ENCODE measurements at regions not wholly inside any gene's neighbourhood (a gene's known extent, or its start where the extent isn't known, plus 50 kb on each side); places are given as distances from the start of the nearest gene placed in this dataset.

DNA sequence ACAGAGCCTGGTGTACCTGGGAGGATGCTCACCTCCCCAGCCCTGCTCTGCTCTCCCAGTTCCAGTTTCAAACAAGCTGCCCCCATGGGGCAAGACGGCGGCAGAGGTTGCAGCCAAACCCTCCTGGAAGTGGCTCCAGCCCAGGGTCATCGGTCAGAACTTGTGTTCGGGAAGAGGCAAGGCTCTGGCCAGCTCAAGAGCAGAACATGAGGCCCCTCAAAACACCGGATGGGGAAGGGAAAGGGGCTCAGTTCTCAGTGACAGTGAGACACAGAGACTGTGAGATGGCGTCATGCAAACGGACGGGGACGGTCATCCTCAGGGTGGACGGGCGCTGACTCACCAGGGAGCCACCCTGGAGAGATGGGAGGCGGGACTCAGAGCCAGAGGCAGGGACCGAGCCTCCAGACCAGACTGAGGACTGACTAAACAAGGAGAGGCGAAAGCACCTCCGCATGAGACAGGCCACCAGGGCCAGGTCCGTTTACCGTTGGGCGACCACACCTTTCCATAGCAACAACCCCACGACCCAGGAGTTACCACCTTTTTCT lies 63.9 kb upstream of the GALNT9 start:
- Histone ChIP-seq H3K9me3 (ENCODE audit: control insufficient read depth, low read depth, low read length) (peaks cover 10% of the 10 kb centered on the region), H3K4me3 (ENCODE audit: control insufficient read depth in 2 of 3, extremely low read depth in 1 of 3, insufficient read depth in 2 of 3, low read depth in 1 of 3, low read length in 3 of 3) (no peak overlapping the region), H3K27ac (ENCODE audit: control insufficient read depth, insufficient read depth, low read length) (no peak overlapping the region), H3K9ac (ENCODE audit: control insufficient read depth, extremely low read depth, insufficient read depth, low read length) (no peak overlapping the region), H3K27me3 (ENCODE audit: control insufficient read depth, extremely low read depth, insufficient read depth, low read length) (peaks cover 48% of the 10 kb centered on the region), H2AFZ (ENCODE audit: control insufficient read depth, low read length) (no peak overlapping the region), H3K9me1 (ENCODE audit: control insufficient read depth, extremely low read depth, insufficient read depth, low read length) (no peaks in the 10 kb centered on the region), H3K79me2 (ENCODE audit: control insufficient read depth, insufficient read depth, low read length) (no peaks in the 10 kb centered on the region), H3K4me1 (ENCODE audit: control insufficient read depth, extremely low read depth, insufficient read depth, low read length) (no peaks in the 10 kb centered on the region), H3K4me2 (ENCODE audit: control insufficient read depth, extremely low read depth, insufficient read depth, low read depth, low read length) (no peak overlapping the region), H3K36me3 (ENCODE audit: control insufficient read depth in 2 of 2, extremely low read depth in 1 of 2, insufficient read depth in 2 of 2, low read length in 2 of 2) (no peaks in the 10 kb centered on the region), H4K20me1 (ENCODE audit: control insufficient read depth, extremely low read depth, insufficient read depth, low read length) (no peaks in the 10 kb centered on the region)
- no peak for DNase-seq (ENCODE audit: low read depth, low spot score)
- FAIRE-seq, result no peak
- TF ChIP-seq EZH2 (IDR thresholded peaks at IDR 0.05; ENCODE audit: low read length), result no peak
- TF ChIP-seq CTCF (optimal IDR thresholded peaks at IDR 0.05 in 1 of 3, IDR thresholded peaks at IDR 0.05 in 1 of 3, conservative IDR thresholded peaks at IDR 0.05 in 1 of 3; ENCODE audit: extremely low read depth in 1 of 3, insufficient read depth in 2 of 3, low read length in 3 of 3), result no peak
- dilution Hi-C loops (cut with MboI; ENCODE audit: extremely low pct_ligation_motif_present, low sequenced_read_pairs), result no loop called here

DNA sequence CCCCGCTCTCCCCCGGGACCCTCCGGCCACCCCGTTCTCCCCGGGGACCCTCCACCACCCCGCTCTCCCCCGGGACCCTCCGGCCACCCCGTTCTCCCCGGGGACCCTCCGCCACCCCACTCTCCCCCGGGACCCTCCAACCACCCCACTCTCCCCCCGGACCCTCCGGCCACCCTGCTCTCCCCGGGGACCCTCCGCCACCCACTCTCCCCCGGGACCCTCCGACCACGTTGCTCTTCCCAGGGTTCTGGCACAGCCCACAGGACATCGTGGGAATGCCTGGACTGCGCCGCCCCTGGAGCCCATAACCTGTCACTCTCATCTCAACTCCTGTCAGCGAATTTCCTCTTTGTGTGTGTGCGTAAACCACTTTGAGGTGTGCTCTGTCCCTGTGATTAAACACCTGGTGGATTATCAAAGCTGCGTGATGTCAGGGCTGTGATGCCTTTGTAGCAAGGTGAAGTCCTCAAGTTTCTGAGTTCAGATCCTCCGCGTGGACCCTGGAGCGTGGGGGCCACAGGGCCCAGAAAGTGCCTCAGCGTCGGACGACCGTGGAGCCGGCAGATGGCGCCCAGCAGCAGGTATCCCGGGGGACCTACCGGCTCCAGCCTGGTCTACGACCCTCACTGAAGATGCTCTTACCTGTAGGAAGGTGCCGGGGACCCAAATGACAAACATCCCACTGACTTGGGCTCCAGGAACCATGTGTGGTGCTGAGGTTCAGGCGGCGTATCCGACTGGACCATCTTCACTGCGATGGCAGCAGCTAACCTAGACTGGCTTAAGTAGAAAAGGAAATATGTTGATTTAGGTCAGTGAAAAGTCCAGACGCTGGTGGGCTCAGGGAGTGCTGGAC lies 63.2 kb upstream of the GALNT9 start:
- no peaks in the 10 kb centered on the region for H3K36me3 ChIP-seq (ENCODE audit: control insufficient read depth in 2 of 2, extremely low read depth in 1 of 2, insufficient read depth in 2 of 2, low read length in 2 of 2)

More for the DNA sequence above, 63.2 kb upstream of the GALNT9 start:
- TF ChIP-seq CTCF (optimal IDR thresholded peaks at IDR 0.05 in 1 of 3, IDR thresholded peaks at IDR 0.05 in 1 of 3, conservative IDR thresholded peaks at IDR 0.05 in 1 of 3; ENCODE audit: extremely low read depth in 1 of 3, insufficient read depth in 2 of 3, low read length in 3 of 3) (no peak), EZH2 (IDR thresholded peaks at IDR 0.05; ENCODE audit: low read length) (no peak)
- no peak overlapping the region for H2AFZ ChIP-seq (ENCODE audit: control insufficient read depth, low read length)
- H3K79me2 ChIP-seq (ENCODE audit: control insufficient read depth, insufficient read depth, low read length), result no peaks in the 10 kb centered on the region
- H4K20me1 ChIP-seq (ENCODE audit: control insufficient read depth, extremely low read depth, insufficient read depth, low read length), result no peaks in the 10 kb centered on the region
- FAIRE-seq, result no peak
- DNase-seq (ENCODE audit: low read depth, low spot score), result no peak
- no peak overlapping the region for H3K4me3 ChIP-seq (ENCODE audit: control insufficient read depth in 2 of 3, extremely low read depth in 1 of 3, insufficient read depth in 2 of 3, low read depth in 1 of 3, low read length in 3 of 3)
- no peak overlapping the region for H3K4me2 ChIP-seq (ENCODE audit: control insufficient read depth, extremely low read depth, insufficient read depth, low read depth, low read length)
- no peaks in the 10 kb centered on the region for H3K4me1 ChIP-seq (ENCODE audit: control insufficient read depth, extremely low read depth, insufficient read depth, low read length)
- H3K27me3 ChIP-seq (ENCODE audit: control insufficient read depth, extremely low read depth, insufficient read depth, low read length), result peaks cover 42% of the 10 kb centered on the region
- peaks cover 10% of the 10 kb centered on the region for H3K9me3 ChIP-seq (ENCODE audit: control insufficient read depth, low read depth, low read length)
- no peak overlapping the region for H3K9ac ChIP-seq (ENCODE audit: control insufficient read depth, extremely low read depth, insufficient read depth, low read length)
- dilution Hi-C loops (cut with MboI; ENCODE audit: extremely low pct_ligation_motif_present, low sequenced_read_pairs), result no loop called here
- H3K27ac ChIP-seq (ENCODE audit: control insufficient read depth, insufficient read depth, low read length), result no peak overlapping the region
- H3K9me1 ChIP-seq (ENCODE audit: control insufficient read depth, extremely low read depth, insufficient read depth, low read length), result no peaks in the 10 kb centered on the region

Data from keratinocyte (primary cell).